HG03520 (cell line): ENCODE measurements at regions not wholly inside any gene's neighbourhood (a gene's known extent, or its start where the extent isn't known, plus 50 kb on each side); places are given as distances from the start of the nearest gene placed in this dataset.

Experiments
- ATAC-seq: cut with Tn5 transposase; IDR thresholded peaks from one replicate; pipeline ENCODE4 v1.9.1; 2021; ENCODE audit warnings: mild to moderate bottlenecking, moderate library complexity; ENCODE audit not compliant: unreplicated experiment

DNA sequence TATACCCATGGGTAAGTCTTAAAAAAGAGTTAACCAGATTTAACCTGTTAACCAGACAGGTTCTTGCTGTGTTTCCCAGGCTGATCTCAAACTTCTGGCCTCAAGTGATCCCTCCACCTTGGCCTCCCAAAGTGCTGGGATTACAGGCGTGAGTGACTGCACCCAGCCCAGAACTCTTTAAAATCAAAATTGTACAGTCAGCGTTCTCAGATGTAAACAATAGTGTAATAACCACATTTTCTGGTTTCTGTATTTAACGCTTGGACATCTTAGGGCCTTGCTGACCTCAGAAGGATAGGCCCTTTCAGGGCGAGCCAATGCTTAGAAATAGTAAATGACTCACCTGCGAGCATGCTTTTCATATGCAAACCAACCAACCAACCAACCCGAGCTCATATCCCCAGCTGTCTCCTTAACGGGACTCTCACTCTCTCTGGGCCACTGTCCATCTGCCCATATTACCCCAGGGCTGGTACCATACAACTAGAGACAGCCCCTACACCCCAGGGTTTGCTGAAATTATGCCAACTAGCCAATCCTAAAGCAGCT lies 415.0 kb upstream of the XYLT1 start:
- no peak for ATAC-seq

DNA sequence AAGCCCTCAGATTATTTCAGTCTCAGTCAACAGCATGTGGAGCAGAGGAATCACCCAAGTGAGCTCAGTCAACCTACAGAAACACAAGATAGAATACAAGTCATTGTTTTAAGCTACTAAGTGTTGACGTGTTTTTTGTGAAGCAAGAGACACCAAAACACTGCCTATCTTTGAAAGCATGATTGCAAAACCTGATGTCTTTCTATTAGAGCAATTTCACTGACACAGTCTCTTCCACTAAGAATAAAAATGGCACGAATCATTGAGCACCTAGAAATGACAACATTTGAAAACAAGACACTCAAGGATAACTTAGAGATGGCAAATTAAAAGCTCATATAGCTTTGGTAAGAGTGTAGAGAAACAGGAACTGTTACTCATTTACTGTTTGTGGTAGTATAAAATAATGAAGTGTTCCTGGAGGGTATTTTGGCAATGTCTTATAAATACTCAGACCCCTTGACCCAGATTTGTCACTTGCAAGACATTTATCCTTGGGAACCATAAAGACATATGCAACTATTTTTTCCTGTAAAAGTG lies 407.1 kb upstream of the XYLT1 start:
- ATAC-seq: no peak

DNA sequence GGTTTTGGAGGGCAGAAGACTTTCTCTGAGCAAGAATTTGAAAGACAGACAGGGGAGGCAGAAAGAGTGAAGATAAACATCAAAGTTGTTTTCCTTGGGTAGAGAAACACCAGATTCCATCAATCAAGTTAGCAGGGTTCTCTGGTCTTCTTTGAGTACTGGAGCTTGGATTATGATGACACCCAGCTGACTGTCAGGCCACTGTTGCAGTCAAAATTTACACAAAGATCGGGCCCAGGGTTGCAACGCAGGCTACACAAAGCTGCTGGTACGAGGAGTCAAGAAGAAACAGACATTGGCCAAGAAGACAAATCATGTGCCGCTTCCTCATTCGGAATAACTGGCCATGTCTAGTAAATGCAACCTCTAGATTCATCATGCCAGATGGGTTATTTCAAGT lies 396.2 kb upstream of the XYLT1 start:
- no peak for ATAC-seq

- no peak for ATAC-seq
Observed at GRCh38 chr16:17861981-17862479, 391.3 kb upstream of the XYLT1 start.

- ATAC-seq: no peak
Observed at GRCh38 chr16:17858061-17858460, 387.3 kb upstream of the XYLT1 start.

- no peak for ATAC-seq
Observed at GRCh38 chr16:17853958-17854357, 383.2 kb upstream of the XYLT1 start.

DNA sequence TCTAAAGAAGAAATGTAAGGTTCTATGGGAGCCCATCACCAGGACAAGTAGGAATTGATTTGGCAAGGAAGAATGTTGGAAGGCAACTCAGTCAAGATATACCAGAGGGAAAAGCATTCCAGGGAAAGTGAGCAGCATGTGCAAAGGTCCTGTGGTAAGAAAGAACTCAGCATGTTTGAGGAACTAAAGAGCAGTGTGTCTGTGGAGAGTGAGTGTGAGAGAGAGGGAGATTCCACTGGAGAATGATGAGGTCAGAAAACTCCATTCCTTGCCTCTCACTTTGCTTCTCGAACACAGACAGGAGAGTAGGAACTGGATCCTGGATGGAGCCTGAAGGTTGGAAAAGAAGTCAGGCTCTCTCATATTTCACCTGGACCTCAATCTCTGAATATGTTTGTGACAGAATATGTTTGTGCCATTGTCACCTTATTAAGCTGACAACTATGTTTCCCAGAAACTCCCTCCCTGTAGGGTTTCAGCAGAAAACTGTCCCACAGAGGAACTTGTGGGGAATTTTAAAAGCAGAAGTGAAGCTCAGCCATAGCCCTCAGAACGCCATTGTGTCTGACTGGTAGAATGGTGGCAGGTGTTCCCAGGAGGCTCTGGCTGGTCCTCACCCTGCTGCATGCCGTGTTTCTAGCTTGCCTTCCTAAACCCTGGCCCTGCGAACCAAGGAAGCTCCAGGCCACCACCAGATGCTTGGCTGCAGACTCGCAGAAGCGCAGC lies 382.4 kb upstream of the XYLT1 start:
- ATAC-seq: no peak

DNA sequence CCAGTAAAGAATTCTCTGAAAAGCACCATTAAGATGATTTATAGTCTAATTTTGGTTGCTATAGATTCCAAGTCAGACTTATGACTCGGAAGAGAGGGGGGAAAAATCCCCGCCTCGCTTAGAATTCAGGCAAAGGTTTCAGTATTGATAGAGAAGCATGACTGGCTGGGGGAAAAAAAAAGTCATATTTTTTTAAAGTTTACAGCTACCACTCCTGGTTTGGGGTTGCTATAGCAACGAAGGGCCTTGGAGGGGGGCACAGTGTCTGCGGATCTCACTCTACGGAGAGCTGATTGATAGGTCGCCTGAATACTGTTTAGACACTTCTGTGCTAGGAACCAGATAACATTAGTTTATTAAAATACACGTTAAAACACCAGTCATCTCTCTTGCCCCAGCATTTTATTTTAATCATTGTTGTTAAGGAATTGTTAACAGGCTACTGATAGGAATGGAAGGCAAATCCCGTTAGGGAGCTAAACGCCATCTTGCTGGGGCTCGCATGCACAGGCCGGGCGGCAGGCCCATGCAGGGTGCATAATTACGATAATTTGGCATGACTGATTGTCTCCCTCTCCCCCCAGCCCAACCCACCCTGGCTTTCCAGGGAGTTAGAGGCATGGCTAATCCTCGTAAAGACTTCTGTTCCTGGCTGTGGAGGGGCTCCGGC lies 380.0 kb upstream of the XYLT1 start:
- ATAC-seq: no peak

GRCh38 chr16:17847234-17847795 lies 376.6 kb upstream of the XYLT1 start:
- no peak for ATAC-seq

- ATAC-seq: no peak
Observed at GRCh38 chr16:17846030-17846429, 375.3 kb upstream of the XYLT1 start.

DNA sequence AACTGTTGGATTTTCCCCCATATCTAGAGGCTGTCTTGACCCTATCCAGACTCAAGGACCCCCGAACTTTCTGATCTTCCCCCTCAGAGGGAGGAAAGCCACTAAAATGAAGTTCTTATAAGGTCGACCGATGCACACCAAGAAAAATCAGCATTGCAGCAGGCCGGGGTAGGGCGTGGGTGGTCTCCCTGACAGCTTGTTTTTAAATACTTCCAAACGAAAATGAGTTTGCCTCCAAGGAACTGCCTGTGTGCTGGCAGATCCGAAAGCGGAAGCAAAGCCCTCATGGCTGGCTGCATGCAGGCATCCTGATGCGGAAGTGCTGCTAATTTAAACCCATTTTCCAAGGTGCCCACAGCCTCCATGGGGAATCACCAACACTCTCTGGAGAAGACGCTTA lies 374.3 kb upstream of the XYLT1 start:
- ATAC-seq: no peak

DNA sequence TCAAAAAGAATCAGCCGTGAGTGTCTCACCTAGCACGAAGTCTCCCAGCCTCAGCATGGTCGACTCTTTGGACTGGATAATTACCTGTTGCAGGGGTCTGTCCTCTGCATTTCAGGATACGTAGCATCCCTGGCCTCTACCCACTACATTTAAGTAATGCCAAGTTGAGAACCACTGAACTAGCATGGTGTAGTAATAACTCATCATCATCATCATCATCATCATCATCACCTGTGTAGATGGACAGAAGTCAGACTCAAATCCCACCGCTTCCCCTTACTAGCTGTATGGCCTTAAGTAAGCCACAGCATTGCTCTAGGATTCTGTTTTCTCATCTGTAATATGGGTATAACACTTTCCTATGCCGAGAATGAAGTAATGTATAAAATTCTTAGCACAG lies 373.1 kb upstream of the XYLT1 start:
- no peak for ATAC-seq

GRCh38 chr16:17839907-17840306 lies 369.1 kb upstream of the XYLT1 start:
- ATAC-seq: no peak

GRCh38 chr16:17839272-17839671 lies 368.5 kb upstream of the XYLT1 start:
- ATAC-seq: no peak

DNA sequence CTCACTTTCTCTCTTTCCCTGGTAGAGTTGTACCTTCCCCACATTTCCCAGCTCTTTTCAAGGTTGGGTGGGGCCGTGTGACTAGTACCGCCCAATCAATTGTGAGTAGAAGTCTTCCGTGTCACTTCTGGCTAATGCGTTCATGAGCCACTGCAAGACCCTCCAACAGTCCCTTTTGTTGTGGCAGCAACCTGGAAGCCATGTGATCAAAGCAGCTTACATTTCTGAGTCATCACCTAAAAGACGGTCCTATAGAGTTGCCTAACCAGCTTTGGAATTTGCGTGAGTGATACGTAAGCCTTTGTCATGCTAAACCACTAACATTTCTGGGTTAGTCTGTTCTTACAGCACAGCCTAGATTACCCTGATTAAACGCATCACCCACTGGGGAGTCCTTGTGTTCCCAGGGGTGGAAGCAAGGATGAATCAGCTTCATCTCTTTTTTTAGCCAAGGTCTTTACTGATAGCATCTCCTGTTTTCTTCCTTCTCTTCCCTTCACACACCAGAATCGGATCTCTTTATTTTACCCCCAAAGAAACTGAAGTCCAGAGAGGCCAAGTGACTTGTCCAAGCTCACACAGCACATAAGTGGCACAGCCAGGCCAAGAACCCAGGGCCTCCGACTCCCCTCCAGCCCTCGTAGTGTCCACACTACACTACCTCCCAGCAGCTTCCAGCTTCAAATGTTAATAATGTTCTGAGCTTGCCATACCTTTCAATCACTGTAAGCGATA lies 366.3 kb upstream of the XYLT1 start:
- ATAC-seq: no peak

GRCh38 chr16:17835118-17835876 lies 364.5 kb upstream of the XYLT1 start:
- no peak for ATAC-seq

DNA sequence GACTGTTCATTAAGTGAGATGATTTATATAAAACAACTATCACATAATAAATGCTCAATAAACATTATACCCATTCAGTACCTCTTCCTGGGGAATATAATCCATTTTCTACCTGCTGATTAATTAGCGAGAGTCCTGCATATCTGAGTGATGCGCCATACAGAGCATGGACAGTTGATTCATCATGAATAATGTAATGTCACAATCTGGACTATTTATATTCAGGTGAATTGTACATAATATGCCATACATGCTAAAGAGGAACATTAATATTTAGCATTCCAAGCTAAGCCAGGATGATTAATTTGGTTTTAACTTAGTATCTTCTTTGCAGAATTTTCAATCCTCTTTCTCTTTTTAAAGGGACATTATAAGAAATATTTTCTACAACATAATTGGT lies 362.0 kb upstream of the XYLT1 start:
- no peak for ATAC-seq

GRCh38 chr16:17831330-17831729 lies 360.6 kb upstream of the XYLT1 start:
- ATAC-seq: no peak

DNA sequence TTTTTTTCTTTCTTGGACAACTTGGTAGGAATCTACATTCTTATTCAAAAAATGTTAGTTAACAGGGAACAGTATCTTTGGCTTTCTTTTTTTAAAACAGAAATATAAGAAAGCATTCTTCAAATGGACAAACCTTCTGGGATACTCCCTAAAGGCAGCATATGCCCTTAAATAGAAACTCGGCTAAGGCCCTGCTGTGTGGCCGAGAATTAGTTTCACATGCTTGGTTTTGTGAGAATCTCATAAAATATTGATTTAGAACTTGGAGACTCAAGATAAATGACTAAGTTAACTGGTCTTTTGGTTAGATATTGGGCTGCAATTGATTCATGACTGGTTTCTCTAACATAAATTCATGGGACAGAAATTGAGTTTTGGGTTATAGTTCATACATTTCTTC lies 359.9 kb upstream of the XYLT1 start:
- no peak for ATAC-seq

- no peak for ATAC-seq
Observed at GRCh38 chr16:17829811-17830210, 359.1 kb upstream of the XYLT1 start.
